AG10803 (cell line): ENCODE measurements at regions not wholly inside any gene's neighbourhood (a gene's known extent, or its start where the extent isn't known, plus 50 kb on each side); places are given as distances from the start of the nearest gene placed in this dataset.
A peak's percentile ranks its signal among the peaks of the same experiment; 100 is the strongest.

ENCODE experiments used
- DNase-seq: peaks from one replicate; pipeline ENCODE4 v3.0.0; 2010; ENCODE audit warnings: low read depth
- H3K4me3 ChIP-seq: 2 replicates; pipeline ENCODE4 v1.5.1; 2011; ENCODE audit warnings: mild to moderate bottlenecking, low read length, control low read depth
- TF ChIP-seq, protein P1 (sequence below): conservative IDR thresholded peaks from 2 replicates; pipeline ENCODE4 v1.5.1; 2011; ENCODE audit warnings: mild to moderate bottlenecking, low read length, control low read depth, inconsistent platforms

DNA sequence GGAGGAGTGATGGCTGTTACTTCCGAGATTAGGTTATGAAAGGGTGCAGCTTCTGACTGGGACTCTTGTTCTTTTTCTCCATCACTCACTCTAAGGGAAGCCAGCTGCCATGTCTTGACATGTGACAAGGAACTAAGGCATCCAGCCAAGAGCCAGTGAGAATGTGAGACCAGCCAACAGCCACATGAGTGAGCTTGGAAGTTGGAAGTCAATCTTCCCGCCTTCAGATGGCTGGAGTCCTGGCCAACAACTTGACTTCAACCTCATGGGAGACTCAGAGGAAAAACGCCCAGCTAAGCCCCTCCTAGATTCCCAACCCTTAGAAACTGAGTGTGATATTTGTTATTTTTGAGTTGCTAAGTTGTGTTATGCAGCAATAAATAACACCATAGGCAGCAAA is 201.1 kb downstream of the SNX18 start:
- peak; percentile 60 for DNase-seq
- TF ChIP-seq, protein P1, sequence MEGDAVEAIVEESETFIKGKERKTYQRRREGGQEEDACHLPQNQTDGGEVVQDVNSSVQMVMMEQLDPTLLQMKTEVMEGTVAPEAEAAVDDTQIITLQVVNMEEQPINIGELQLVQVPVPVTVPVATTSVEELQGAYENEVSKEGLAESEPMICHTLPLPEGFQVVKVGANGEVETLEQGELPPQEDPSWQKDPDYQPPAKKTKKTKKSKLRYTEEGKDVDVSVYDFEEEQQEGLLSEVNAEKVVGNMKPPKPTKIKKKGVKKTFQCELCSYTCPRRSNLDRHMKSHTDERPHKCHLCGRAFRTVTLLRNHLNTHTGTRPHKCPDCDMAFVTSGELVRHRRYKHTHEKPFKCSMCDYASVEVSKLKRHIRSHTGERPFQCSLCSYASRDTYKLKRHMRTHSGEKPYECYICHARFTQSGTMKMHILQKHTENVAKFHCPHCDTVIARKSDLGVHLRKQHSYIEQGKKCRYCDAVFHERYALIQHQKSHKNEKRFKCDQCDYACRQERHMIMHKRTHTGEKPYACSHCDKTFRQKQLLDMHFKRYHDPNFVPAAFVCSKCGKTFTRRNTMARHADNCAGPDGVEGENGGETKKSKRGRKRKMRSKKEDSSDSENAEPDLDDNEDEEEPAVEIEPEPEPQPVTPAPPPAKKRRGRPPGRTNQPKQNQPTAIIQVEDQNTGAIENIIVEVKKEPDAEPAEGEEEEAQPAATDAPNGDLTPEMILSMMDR, result no peak
- H3K4me3 ChIP-seq, result no peak overlapping the region

DNA sequence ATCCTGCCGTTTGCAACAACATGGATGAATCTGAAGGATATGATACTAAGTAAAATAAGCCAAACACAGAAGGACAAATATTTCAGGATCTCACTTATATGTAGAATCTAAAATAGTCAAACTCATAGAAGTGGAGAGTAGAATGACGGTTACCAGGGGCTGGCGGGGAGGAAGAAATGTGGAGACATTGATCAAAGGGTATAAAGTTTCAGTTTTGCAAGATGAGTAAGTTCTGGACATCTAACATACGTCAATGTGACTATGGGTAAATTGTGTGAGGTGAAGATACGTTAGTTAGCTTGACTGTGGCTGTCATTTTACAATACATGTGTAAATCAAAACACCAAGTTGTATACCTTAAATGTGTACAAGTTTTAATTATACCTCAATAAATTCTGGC is 200.3 kb downstream of the SNX18 start:
- no peak for DNase-seq
- TF ChIP-seq, protein P1, result no peak
- H3K4me3 ChIP-seq, result no peak overlapping the region

DNA sequence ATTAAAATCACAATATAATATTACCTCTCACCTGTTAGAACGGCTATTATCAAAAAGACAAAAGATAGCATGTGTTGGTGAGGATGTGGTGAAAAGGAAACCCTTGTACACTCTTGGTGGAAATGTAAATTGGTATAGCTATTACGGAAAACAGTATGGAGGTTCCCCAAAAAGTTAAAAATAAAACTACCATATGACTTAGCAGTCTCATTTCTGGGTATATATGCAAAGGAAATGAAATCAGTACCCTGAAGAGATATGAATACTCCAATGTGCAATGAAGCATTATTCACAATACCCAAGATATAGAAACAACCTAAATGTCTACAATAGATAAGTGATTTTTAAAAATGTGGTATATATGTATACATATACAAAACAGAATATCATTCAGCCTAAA is 199.9 kb downstream of the SNX18 start:
- DNase-seq, result no peak
- H3K4me3 ChIP-seq, result no peak overlapping the region
- TF ChIP-seq, protein P1, result no peak

DNA sequence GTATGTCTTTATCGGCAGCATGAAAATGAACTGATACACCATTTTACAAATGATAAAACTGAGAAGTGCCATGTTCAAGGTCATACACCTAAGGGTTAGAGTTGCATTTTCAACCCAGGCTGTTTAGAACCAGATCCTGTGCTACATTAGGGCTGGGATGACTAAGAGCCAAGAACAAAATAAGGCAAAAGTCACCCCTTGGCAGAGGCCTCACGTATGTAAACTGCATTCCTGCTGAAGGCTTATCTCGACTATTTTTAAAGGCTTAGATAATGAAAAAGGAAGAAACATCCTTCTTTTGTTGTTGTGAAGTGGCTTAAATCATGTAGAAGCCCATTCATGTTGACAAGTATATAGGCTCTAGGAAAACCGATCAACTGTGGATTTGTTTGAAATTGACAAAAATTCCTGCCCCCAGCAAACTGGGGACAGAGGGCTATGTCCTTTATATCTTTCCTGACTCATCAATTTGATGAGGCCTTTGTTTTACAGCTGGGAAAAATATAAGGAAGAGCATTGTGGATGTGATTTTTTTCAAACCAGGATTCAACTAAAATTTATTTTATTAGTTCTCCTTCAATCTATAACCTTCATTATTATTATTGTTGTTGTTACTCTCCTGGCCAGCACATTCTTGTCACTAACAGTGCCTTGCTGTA is 196.5 kb downstream of the SNX18 start:
- TF ChIP-seq, protein P1, result no peak
- DNase-seq, result no peak
- no peak overlapping the region for H3K4me3 ChIP-seq

DNA sequence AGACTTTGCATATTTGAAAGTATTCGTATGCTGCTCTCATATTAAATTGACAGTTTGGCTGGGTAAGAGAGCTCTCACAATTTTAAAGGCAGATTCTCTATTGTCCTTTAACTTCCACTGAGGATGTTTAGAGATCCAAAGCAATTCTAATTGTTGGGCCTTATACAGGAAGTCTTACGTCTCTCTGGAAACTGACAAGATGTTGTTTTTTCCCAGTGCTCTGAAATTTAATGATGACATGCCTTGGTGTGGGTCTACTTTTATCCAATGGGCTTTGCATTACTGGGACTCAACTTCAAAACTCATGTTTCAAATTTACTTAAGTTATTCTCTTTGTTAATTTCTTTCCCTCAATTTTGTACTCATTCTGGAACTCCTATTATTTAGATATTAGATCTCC is 191.5 kb downstream of the SNX18 start:
- TF ChIP-seq, protein P1, result no peak
- no peak for DNase-seq
- H3K4me3 ChIP-seq, result no peak overlapping the region

DNA sequence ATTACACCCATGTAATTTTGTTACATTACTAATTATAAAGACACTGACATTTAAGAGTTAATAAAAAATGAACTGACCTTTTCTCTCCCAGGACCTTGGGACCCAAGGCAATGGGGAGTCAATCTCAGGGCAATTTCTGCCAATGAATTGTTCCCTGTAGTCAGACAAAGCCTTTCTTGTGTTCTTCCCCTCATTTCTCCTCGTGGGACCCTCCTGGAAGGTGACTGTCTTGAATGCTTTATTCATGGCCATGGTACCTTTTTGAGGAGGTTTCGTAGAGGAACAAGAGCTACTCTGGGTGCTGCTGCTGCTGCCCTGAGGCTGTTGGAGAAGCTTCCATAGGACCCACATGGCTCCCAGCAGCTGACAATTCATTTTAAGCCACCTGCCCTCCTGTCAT is 190.3 kb downstream of the SNX18 start:
- no peak for DNase-seq
- TF ChIP-seq, protein P1, result no peak
- H3K4me3 ChIP-seq, result no peak overlapping the region

DNA sequence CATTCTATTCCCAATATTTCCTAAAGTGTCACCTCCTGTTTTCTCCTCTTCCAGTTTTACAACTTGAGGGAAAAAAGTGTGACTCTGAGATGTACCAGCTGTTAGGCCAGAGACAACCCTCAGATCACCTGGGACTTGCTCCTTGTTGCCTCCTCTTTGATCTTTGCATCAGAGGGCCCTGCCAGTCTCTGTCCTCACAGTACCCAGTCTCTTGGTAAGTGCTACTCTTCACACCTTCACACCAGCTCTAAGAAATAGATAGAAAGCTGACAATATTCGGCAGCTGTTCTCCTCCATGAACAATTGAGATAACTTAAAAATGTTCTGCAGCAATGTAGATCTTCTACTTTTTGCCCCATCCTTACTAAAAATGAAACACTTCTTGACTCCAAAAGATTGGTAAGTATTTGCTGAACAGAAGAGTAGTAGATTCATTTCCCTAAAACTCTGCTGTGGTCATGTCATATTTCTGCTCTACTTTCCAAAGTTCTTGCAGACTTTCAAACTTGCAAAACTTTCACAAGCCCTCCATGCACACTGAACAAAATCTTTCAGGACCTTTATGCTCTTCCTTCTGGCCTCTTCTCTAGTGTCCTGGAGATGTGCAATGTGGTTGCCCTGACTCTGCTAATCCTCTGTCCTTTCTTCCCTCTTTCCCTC is 188.6 kb downstream of the SNX18 start:
- TF ChIP-seq, protein P1, result no peak
- DNase-seq, result no peak
- H3K4me3 ChIP-seq, result no peak overlapping the region
